HCT116 (cell line): ENCODE measurements at regions not wholly inside any gene's neighbourhood (a gene's known extent, or its start where the extent isn't known, plus 50 kb on each side); places are given as distances from the start of the nearest gene placed in this dataset.
"Not testable (repeated sequence)": the region's sequence is repeated elsewhere in the genome, so short reads cannot be mapped to it uniquely, and the experiment has no call there.

Source experiments
- ATAC-seq: fragments of 200-7000 bp; cut with Tn5 transposase; 2 replicates; pipeline ENCODE4 v1.9.1; 2020; ENCODE audit warnings: mild to moderate bottlenecking, moderate library complexity
- BruUV-seq: library from RNA; stranded (reverse); fragments of 400-500 nt; replicated peaks from 2 replicates; lab custom pipeline; 2021; lab: Mats Ljungman, UMichigan
- CTCF ChIA-PET: fragments of 300-600 bp; sonication (Branson Sonifier 250); formaldehyde crosslinking; loops from one replicate; lab custom pipeline; 2021; ENCODE audit warnings: antibody characterized with exemption; lab: Charles Lee
- POLR2A ChIA-PET: fragments of 300-600, 350-600 bp; sonication (Branson Sonifier 250); formaldehyde crosslinking; loops from one replicate; lab custom pipeline; 2021; ENCODE audit warnings: antibody characterized with exemption; lab: Charles Lee
- RAD21 ChIA-PET, 2 experiments: fragments of 300-600 bp; sonication (Branson Sonifier 250); formaldehyde crosslinking; loops; one replicate each; lab custom pipeline; 2023; ENCODE audit warnings: low total read pairs in 2 of 2; ENCODE audit not compliant: uncharacterized antibody in 2 of 2, unreplicated experiment in 2 of 2, low non-redundant PET in 1 of 2; lab: Charles Lee
- DNase-seq: peaks from one replicate; pipeline ENCODE4 v3.0.0-alpha.2; 2010; ENCODE audit warnings: low read depth, low spot score
- H2AFZ ChIP-seq: fragments of 200-600 bp; shearing (Covaris generic), sonication (generic); 2 replicates; pipeline ENCODE4 v1.6.1; 2017; ENCODE audit warnings: low read depth, mixed run types, mixed read lengths, antibody characterized with exemption, low read length; ENCODE audit not compliant: poor library complexity, severe bottlenecking
- H3K27ac ChIP-seq: 2 replicates; pipeline ENCODE4 v1.5.1; 2012; ENCODE audit warnings: low read depth, low read length
- H3K27me3 ChIP-seq: fragments of 200-600 bp; sonication (generic); 2 replicates; pipeline ENCODE4 v1.6.1; 2016; ENCODE audit warnings: mixed run types, low read length, mixed read lengths; ENCODE audit not compliant: insufficient read depth
- H3K36me3 ChIP-seq, 2 experiments: fragments of 200-500 bp in 1 of 2; fragments of 200-600 bp in 1 of 2; sonication (Bioruptor generic) in 1 of 2; sonication (generic) in 1 of 2; 2 replicates each; pipeline versions ENCODE4 v1.5.1 to v1.6.1; 2014 to 2016; ENCODE audit warnings: low read length in 2 of 2, inconsistent platforms in 1 of 2, mixed read lengths in 1 of 2, mixed run types in 1 of 2; ENCODE audit not compliant: insufficient read depth in 2 of 2, control insufficient read depth in 1 of 2
- H3K4me1 ChIP-seq, 2 experiments: fragments of 200-600 bp in 1 of 2; sonication (generic) in 1 of 2; 2 replicates each; pipeline versions ENCODE4 v1.5.1 to v1.6.1; 2012 to 2017; ENCODE audit warnings: low read length in 2 of 2, inconsistent platforms in 1 of 2, mild to moderate bottlenecking in 1 of 2, mixed read lengths in 1 of 2, mixed run types in 1 of 2, moderate library complexity in 1 of 2; ENCODE audit not compliant: insufficient read depth in 2 of 2, control insufficient read depth in 1 of 2
- H3K4me2 ChIP-seq: fragments of 200-600 bp; sonication (generic); 2 replicates; pipeline ENCODE4 v1.6.1; 2017; ENCODE audit warnings: mixed run types, low read length, mixed read lengths
- H3K4me3 ChIP-seq, 2 experiments: fragments of 200-600 bp in 1 of 2; sonication (generic) in 1 of 2; replicated peaks in 1 of 2; 2 replicates each; pipeline ENCODE4 v1.5.1; 2011 to 2016; ENCODE audit warnings: low read length in 2 of 2, control low read depth in 1 of 2, low read depth in 1 of 2, mild to moderate bottlenecking in 1 of 2, mixed read lengths in 1 of 2, mixed run types in 1 of 2
- H3K79me2 ChIP-seq: fragments of 200-600 bp; sonication (generic); 2 replicates; pipeline ENCODE4 v1.6.1; 2017; ENCODE audit warnings: mild to moderate bottlenecking, mixed run types, low read length, moderate library complexity, mixed read lengths; ENCODE audit not compliant: insufficient read depth
- H3K9ac ChIP-seq: fragments of 200-600 bp; sonication (generic); 2 replicates; pipeline ENCODE4 v1.6.1; 2016; ENCODE audit warnings: low read length, mixed read lengths
- H3K9me2 ChIP-seq: fragments of 200-600 bp; sonication (generic), shearing (Covaris generic); 2 replicates; pipeline ENCODE4 v1.6.1; 2017; ENCODE audit warnings: mixed run types, mild to moderate bottlenecking, moderate library complexity; ENCODE audit not compliant: insufficient read depth
- H3K9me3 ChIP-seq, 2 experiments: fragments of 200-500 bp in 1 of 2; fragments of 200-600 bp in 1 of 2; sonication (Bioruptor generic) in 1 of 2; sonication (generic) in 1 of 2; 2 replicates each; pipeline ENCODE4 v1.6.1; 2014 to 2017; ENCODE audit warnings: low read length in 2 of 2, mixed read lengths in 2 of 2, inconsistent platforms in 1 of 2, low read depth in 1 of 2, mild to moderate bottlenecking in 1 of 2, mixed run types in 1 of 2, moderate library complexity in 1 of 2; ENCODE audit not compliant: control insufficient read depth in 1 of 2, insufficient read depth in 1 of 2
- H4K20me1 ChIP-seq: fragments of 200-600 bp; sonication (generic), shearing (Covaris generic); 2 replicates; pipeline ENCODE4 v1.6.1; 2017; ENCODE audit warnings: mixed run types, mild to moderate bottlenecking, moderate library complexity; ENCODE audit not compliant: insufficient read depth
- ELF1 ChIP-seq: IDR thresholded peaks from 2 replicates; pipeline ENCODE4 v1.6.1; 2012; ENCODE audit warnings: low read depth, borderline replicate concordance
- EZH2phosphoT487 ChIP-seq: fragments of 200-600 bp; IDR thresholded peaks from 2 replicates; pipeline ENCODE4 v1.6.1; 2018; ENCODE audit warnings: antibody characterized with exemption, borderline replicate concordance
- RAD21 ChIP-seq: IDR thresholded peaks from 2 replicates; pipeline ENCODE4 v1.6.1; 2012; ENCODE audit warnings: low read depth, mild to moderate bottlenecking
- SIN3A ChIP-seq: IDR thresholded peaks from 2 replicates; pipeline ENCODE4 v1.6.1; 2012; ENCODE audit warnings: low read depth
- ZFX ChIP-seq: fragments of 450-650 bp; IDR thresholded peaks from 2 replicates; pipeline ENCODE4 v1.6.1; 2017
- intact Hi-C: fragments of 100-400 bp; cut with micrococcal nuclease; formaldehyde crosslinking; loops from 2 replicates; pipeline ENCODE4 v1.10.0; 2022

DNA sequence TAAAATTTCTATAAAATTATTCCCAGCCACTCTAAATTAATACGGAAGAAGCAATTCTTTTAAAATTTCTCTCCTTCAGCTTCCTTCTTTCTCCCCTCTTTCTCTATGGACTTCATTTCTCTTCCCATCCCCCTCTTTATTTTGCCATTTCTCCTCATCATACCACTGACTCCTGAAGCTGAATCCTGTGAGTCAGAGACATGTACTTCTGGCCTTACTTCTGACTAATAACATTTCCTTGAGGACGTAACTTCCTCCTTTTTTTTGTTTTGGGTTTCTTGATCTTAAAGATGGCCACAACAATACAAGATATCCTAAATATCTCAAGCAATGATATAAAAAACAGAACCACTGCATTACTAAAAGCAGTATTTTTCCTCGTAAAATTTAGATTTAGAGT is 63.6 kb upstream of the DENND1B start (continued):
- TF ChIP-seq RAD21 (no peak), ELF1 (no peak)

DNA sequence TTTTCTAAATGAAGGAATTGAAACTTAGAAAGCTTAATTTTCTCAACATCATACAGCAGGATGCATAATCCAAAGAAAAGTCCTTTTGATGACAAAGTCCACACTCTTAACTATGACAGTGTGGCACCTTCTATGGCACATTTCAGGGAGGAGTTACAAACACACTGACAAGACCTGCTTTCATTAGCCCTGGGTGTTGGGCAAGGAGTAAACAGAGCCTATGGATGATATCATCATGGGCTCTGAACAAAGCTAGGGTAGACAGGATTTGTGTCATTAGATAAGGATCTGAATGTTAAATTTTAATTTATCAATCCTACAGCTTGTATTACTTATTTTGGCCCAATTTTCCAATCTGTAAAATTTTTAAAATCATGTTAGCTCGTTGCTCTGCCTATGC is 62.6 kb upstream of the DENND1B start:
- TF ChIP-seq SIN3A, result no peak
- no peak for TF ChIP-seq EZH2phosphoT487
- no peak for TF ChIP-seq ZFX
- Histone ChIP-seq H3K27ac (no peak overlapping the region), H3K79me2 (no peaks in the 10 kb centered on the region), H3K27me3 (no peaks in the 10 kb centered on the region), H3K4me3 (no peak overlapping the region), H3K9me2 (no peaks in the 10 kb centered on the region), H3K4me2 (peak overlapping the region; percentile 22; the same call in 1 of the 2 replicates), H3K9ac (no peak overlapping the region), H3K4me1 (peaks cover 0 to 16% of the 10 kb centered on the region in 2 experiments; a peak in 2 of 4 replicates), H2AFZ (peak overlapping the region; percentile 67), H4K20me1 (no peaks in the 10 kb centered on the region), H3K36me3 (no peaks in the 10 kb centered on the region), H3K9me3 (no peaks in the 10 kb centered on the region)
- ChIA-PET RAD21 (no interaction called here), CTCF (no interaction called here), POLR2A (interaction anchor here (1.5 kb wide), 1 partner anchor 26 kb away, joined by 3 read pairs; no protein-coding TSS in a partner anchor)
- intact Hi-C loops, result no loop called here
- no TSS peak for BruUV-seq
- DNase-seq, result no peak
- no peak for ATAC-seq

DNA sequence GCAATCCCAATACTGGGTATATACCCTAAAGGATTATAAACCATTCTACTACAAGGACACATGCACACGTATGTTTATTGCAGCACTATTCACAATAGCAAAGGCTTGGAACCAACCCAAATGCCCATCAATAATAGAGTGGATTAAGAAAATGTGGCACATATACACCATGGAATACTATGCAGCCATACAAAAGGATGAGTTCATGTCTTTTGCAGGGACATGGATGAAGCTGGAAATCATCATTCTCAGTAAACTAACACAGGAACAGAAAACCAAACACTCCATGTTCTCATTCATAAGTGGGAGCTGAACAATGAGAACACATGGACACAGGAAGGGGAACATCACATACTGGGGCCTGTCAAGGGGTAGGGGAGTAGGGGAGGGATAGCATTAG is 61.1 kb upstream of the DENND1B start:
- H3K36me3 ChIP-seq, H3K9ac ChIP-seq, H3K27me3 ChIP-seq, H3K9me2 ChIP-seq, H3K4me2 ChIP-seq, RAD21 ChIA-PET, POLR2A ChIA-PET, H3K27ac ChIP-seq, CTCF ChIA-PET, ATAC-seq, BruUV-seq, intact Hi-C loops, DNase-seq, H4K20me1 ChIP-seq, H2AFZ ChIP-seq, H3K79me2 ChIP-seq, H3K4me3 ChIP-seq, H3K9me3 ChIP-seq: not testable (repeated sequence)
- peaks cover 0 to 16% of the 10 kb centered on the region in 2 experiments; a peak in 2 of 4 replicates for H3K4me1 ChIP-seq

DNA sequence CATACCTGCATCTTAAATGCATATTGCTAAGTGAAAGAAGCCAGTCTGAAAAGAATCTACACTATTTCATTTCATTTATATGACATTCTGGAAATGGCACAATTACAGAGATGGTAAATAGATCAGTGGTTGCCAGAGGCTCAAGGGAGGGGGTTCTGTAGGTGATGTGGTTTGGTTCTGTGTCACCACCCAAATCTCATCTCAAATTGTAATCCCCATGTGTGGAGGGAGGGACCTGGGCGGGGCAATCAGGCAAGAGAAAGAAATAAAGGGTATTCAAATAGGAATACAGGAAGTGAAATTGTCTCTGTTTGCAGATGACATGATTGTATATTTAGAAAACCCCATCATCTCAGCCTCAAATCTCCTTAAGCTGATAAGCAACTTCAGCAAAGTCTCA is 53.7 kb upstream of the DENND1B start:
- ATAC-seq, H3K27me3 ChIP-seq, RAD21 ChIA-PET, H3K9me2 ChIP-seq, H2AFZ ChIP-seq, H3K4me3 ChIP-seq, CTCF ChIA-PET, POLR2A ChIA-PET, H4K20me1 ChIP-seq, H3K79me2 ChIP-seq, DNase-seq, H3K36me3 ChIP-seq, H3K9me3 ChIP-seq, H3K27ac ChIP-seq, H3K4me1 ChIP-seq, intact Hi-C loops, H3K4me2 ChIP-seq, BruUV-seq, H3K9ac ChIP-seq: not testable (repeated sequence)
